ENCODE measurements at regions not wholly inside any gene's neighbourhood (a gene's known extent, or its start where the extent isn't known, plus 50 kb on each side); places are given as distances from the start of the nearest gene placed in this dataset.
A peak's percentile ranks its signal among the peaks of the same experiment; 100 is the strongest.
"Not testable (repeated sequence)": the region's sequence is repeated elsewhere in the genome, so short reads cannot be mapped to it uniquely, and the experiment has no call there.

- Histone ChIP-seq H3K36me3 (ENCODE audit: insufficient read depth, low read depth, low read length) (no peaks in the 10 kb centered on the region), H3K9ac (ENCODE audit: low read depth, low read length) (no peak overlapping the region), H3K4me3 (ENCODE audit: low read length) (peak overlapping the region; percentile 27; the same call in 1 of the 2 replicates), H3K27ac (ENCODE audit: low read length) (no peak overlapping the region), H3K9me3 (ENCODE audit: insufficient read depth, low read depth, low read length) (no peaks in the 10 kb centered on the region), H3K27me3 (ENCODE audit: insufficient read depth, low read length) (no peaks in the 10 kb centered on the region), H3K4me1 (ENCODE audit: insufficient read depth, low read length) (peaks cover 4% of the 10 kb centered on the region; the same call in 1 of the 2 replicates)
Observed at GRCh38 chr13:110993788-110994187, 78.9 kb upstream of the ANKRD10 start.

- H3K9ac ChIP-seq (ENCODE audit: low read depth, low read length) = no peak overlapping the region
- H3K27me3 ChIP-seq (ENCODE audit: insufficient read depth, low read length) = no peaks in the 10 kb centered on the region
- no peak overlapping the region for H3K27ac ChIP-seq (ENCODE audit: low read length)
- H3K4me1 ChIP-seq (ENCODE audit: insufficient read depth, low read length) = peaks cover 4% of the 10 kb centered on the region; the same call in 1 of the 2 replicates
- H3K4me3 ChIP-seq (ENCODE audit: low read length) = no peak overlapping the region
- H3K36me3 ChIP-seq (ENCODE audit: insufficient read depth, low read depth, low read length) = no peaks in the 10 kb centered on the region
- H3K9me3 ChIP-seq (ENCODE audit: insufficient read depth, low read depth, low read length) = no peaks in the 10 kb centered on the region
Observed at GRCh38 chr13:110991991-110992508, 77.2 kb upstream of the ANKRD10 start.

GRCh38 chr13:110989331-110989730, 74.5 kb upstream of the ANKRD10 start:
- Histone ChIP-seq H3K9me3 (ENCODE audit: insufficient read depth, low read depth, low read length) (no peaks in the 10 kb centered on the region), H3K4me3 (ENCODE audit: low read length) (no peak overlapping the region), H3K36me3 (ENCODE audit: insufficient read depth, low read depth, low read length) (no peaks in the 10 kb centered on the region), H3K9ac (ENCODE audit: low read depth, low read length) (no peak overlapping the region), H3K27ac (ENCODE audit: low read length) (no peak overlapping the region), H3K4me1 (ENCODE audit: insufficient read depth, low read length) (peaks cover 4% of the 10 kb centered on the region; the same call in 1 of the 2 replicates), H3K27me3 (ENCODE audit: insufficient read depth, low read length) (no peaks in the 10 kb centered on the region)

- Histone ChIP-seq H3K4me1 (ENCODE audit: insufficient read depth, low read length) (no peaks in the 10 kb centered on the region), H3K27ac (ENCODE audit: low read length) (no peak overlapping the region), H3K27me3 (ENCODE audit: insufficient read depth, low read length) (no peaks in the 10 kb centered on the region)
Observed at GRCh38 chr13:110985541-110985940, 70.7 kb upstream of the ANKRD10 start.

GRCh38 chr13:110984798-110985197, 69.9 kb upstream of the ANKRD10 start:
- no peaks in the 10 kb centered on the region for H3K9me3 ChIP-seq (ENCODE audit: insufficient read depth, low read depth, low read length)
- H3K4me3 ChIP-seq (ENCODE audit: low read length) = no peak overlapping the region
- no peaks in the 10 kb centered on the region for H3K4me1 ChIP-seq (ENCODE audit: insufficient read depth, low read length)
- H3K27me3 ChIP-seq (ENCODE audit: insufficient read depth, low read length) = no peaks in the 10 kb centered on the region
- H3K9ac ChIP-seq (ENCODE audit: low read depth, low read length) = no peak overlapping the region
- H3K36me3 ChIP-seq (ENCODE audit: insufficient read depth, low read depth, low read length) = no peaks in the 10 kb centered on the region
- no peak overlapping the region for H3K27ac ChIP-seq (ENCODE audit: low read length)

More at GRCh38 chr13:110985541-110985940, 70.7 kb upstream of the ANKRD10 start:
- Histone ChIP-seq H3K9ac (ENCODE audit: low read depth, low read length) (no peak overlapping the region), H3K9me3 (ENCODE audit: insufficient read depth, low read depth, low read length) (no peaks in the 10 kb centered on the region), H3K36me3 (ENCODE audit: insufficient read depth, low read depth, low read length) (no peaks in the 10 kb centered on the region), H3K4me3 (ENCODE audit: low read length) (no peak overlapping the region)

GRCh38 chr13:110984381-110984780, 69.5 kb upstream of the ANKRD10 start:
- Histone ChIP-seq H3K27ac (ENCODE audit: low read length) (no peak overlapping the region), H3K9ac (ENCODE audit: low read depth, low read length) (no peak overlapping the region)

GRCh38 chr13:110983241-110983640, 68.4 kb upstream of the ANKRD10 start:
- H3K27ac ChIP-seq (ENCODE audit: low read length) = no peak overlapping the region
- no peaks in the 10 kb centered on the region for H3K4me1 ChIP-seq (ENCODE audit: insufficient read depth, low read length)
- no peaks in the 10 kb centered on the region for H3K27me3 ChIP-seq (ENCODE audit: insufficient read depth, low read length)

More at GRCh38 chr13:110984381-110984780, 69.5 kb upstream of the ANKRD10 start:
- Histone ChIP-seq H3K4me1 (ENCODE audit: insufficient read depth, low read length) (no peaks in the 10 kb centered on the region), H3K9me3 (ENCODE audit: insufficient read depth, low read depth, low read length) (no peaks in the 10 kb centered on the region), H3K4me3 (ENCODE audit: low read length) (no peak overlapping the region), H3K36me3 (ENCODE audit: insufficient read depth, low read depth, low read length) (no peaks in the 10 kb centered on the region), H3K27me3 (ENCODE audit: insufficient read depth, low read length) (no peaks in the 10 kb centered on the region)

GRCh38 chr13:110981379-110981778, 66.5 kb upstream of the ANKRD10 start:
- Histone ChIP-seq H3K4me1 (ENCODE audit: insufficient read depth, low read length) (no peaks in the 10 kb centered on the region), H3K4me3 (ENCODE audit: low read length) (no peak overlapping the region), H3K9me3 (ENCODE audit: insufficient read depth, low read depth, low read length) (no peaks in the 10 kb centered on the region), H3K9ac (ENCODE audit: low read depth, low read length) (no peak overlapping the region), H3K27ac (ENCODE audit: low read length) (no peak overlapping the region), H3K27me3 (ENCODE audit: insufficient read depth, low read length) (no peaks in the 10 kb centered on the region), H3K36me3 (ENCODE audit: insufficient read depth, low read depth, low read length) (no peaks in the 10 kb centered on the region)

More at GRCh38 chr13:110983241-110983640, 68.4 kb upstream of the ANKRD10 start:
- Histone ChIP-seq H3K36me3 (ENCODE audit: insufficient read depth, low read depth, low read length) (no peaks in the 10 kb centered on the region), H3K9ac (ENCODE audit: low read depth, low read length) (no peak overlapping the region), H3K9me3 (ENCODE audit: insufficient read depth, low read depth, low read length) (no peaks in the 10 kb centered on the region), H3K4me3 (ENCODE audit: low read length) (no peak overlapping the region)

GRCh38 chr13:110980921-110981320, 66.1 kb upstream of the ANKRD10 start:
- Histone ChIP-seq H3K36me3 (ENCODE audit: insufficient read depth, low read depth, low read length) (no peaks in the 10 kb centered on the region), H3K9ac (ENCODE audit: low read depth, low read length) (no peak overlapping the region), H3K9me3 (ENCODE audit: insufficient read depth, low read depth, low read length) (no peaks in the 10 kb centered on the region), H3K4me3 (ENCODE audit: low read length) (no peak overlapping the region), H3K27me3 (ENCODE audit: insufficient read depth, low read length) (no peaks in the 10 kb centered on the region), H3K27ac (ENCODE audit: low read length) (no peak overlapping the region), H3K4me1 (ENCODE audit: insufficient read depth, low read length) (no peaks in the 10 kb centered on the region)

GRCh38 chr13:110979149-110979548, 64.3 kb upstream of the ANKRD10 start:
- H3K36me3 ChIP-seq (ENCODE audit: insufficient read depth, low read depth, low read length); H3K9ac ChIP-seq (ENCODE audit: low read depth, low read length); H3K27me3 ChIP-seq (ENCODE audit: insufficient read depth, low read length): not testable (repeated sequence)

GRCh38 chr13:110978390-110978789, 63.5 kb upstream of the ANKRD10 start:
- Histone ChIP-seq H3K4me1 (ENCODE audit: insufficient read depth, low read length) (no peaks in the 10 kb centered on the region), H3K27me3 (ENCODE audit: insufficient read depth, low read length) (no peaks in the 10 kb centered on the region), H3K4me3 (ENCODE audit: low read length) (no peak overlapping the region), H3K9ac (ENCODE audit: low read depth, low read length) (no peak overlapping the region), H3K9me3 (ENCODE audit: insufficient read depth, low read depth, low read length) (no peaks in the 10 kb centered on the region), H3K36me3 (ENCODE audit: insufficient read depth, low read depth, low read length) (no peaks in the 10 kb centered on the region), H3K27ac (ENCODE audit: low read length) (no peak overlapping the region)

More at GRCh38 chr13:110979149-110979548, 64.3 kb upstream of the ANKRD10 start:
- not testable (repeated sequence) for H3K4me1 ChIP-seq (ENCODE audit: insufficient read depth, low read length); H3K27ac ChIP-seq (ENCODE audit: low read length); H3K9me3 ChIP-seq (ENCODE audit: insufficient read depth, low read depth, low read length); H3K4me3 ChIP-seq (ENCODE audit: low read length)

- no peaks in the 10 kb centered on the region for H3K4me1 ChIP-seq (ENCODE audit: insufficient read depth, low read length)
- H3K27ac ChIP-seq (ENCODE audit: low read length) = no peak overlapping the region
- H3K4me3 ChIP-seq (ENCODE audit: low read length) = no peak overlapping the region
- H3K27me3 ChIP-seq (ENCODE audit: insufficient read depth, low read length) = no peaks in the 10 kb centered on the region
- no peaks in the 10 kb centered on the region for H3K9me3 ChIP-seq (ENCODE audit: insufficient read depth, low read depth, low read length)
- H3K9ac ChIP-seq (ENCODE audit: low read depth, low read length) = no peak overlapping the region
- no peaks in the 10 kb centered on the region for H3K36me3 ChIP-seq (ENCODE audit: insufficient read depth, low read depth, low read length)
Observed at GRCh38 chr13:110976785-110977184, 61.9 kb upstream of the ANKRD10 start.

Measured in iPS-20b (cell line).